Activated B cell treated with CpG ODN at 0.5 μM for 24 hours (primary cell): ENCODE measurements at regions not wholly inside any gene's neighbourhood (a gene's known extent, or its start where the extent isn't known, plus 50 kb on each side); places are given as distances from the start of the nearest gene placed in this dataset.

ENCODE experiments used
- ATAC-seq: fragments of 200-7000 bp; cut with Tn5 transposase; one replicate; pipeline ENCODE4 v1.10.0; 2021; ENCODE audit warnings: low read depth, mild to moderate bottlenecking, moderate library complexity
- CTCF ChIA-PET: fragments of 350-600 bp; sonication (Branson Sonifier 250); formaldehyde crosslinking; loops from one replicate; lab custom pipeline; 2021; ENCODE audit warnings: antibody characterized with exemption; lab: Charles Lee
- POLR2A ChIA-PET: fragments of 350-600 bp; sonication (Branson Sonifier 250); formaldehyde crosslinking; loops from one replicate; lab custom pipeline; 2021; ENCODE audit warnings: antibody characterized with exemption; lab: Charles Lee
- DNase-seq: peaks from one replicate; pipeline ENCODE4 v3.0.0; 2022
- H3K27ac Mint-ChIP-seq: one replicate; pipeline ENCODE4 v1.8.0; 2020; ENCODE audit warnings: mixed read lengths
- H3K27me3 Mint-ChIP-seq: one replicate; pipeline ENCODE4 v1.8.0; 2021; ENCODE audit warnings: mixed read lengths
- H3K36me3 Mint-ChIP-seq: one replicate; pipeline ENCODE4 v1.8.0; 2021; ENCODE audit warnings: low read depth, mixed read lengths
- H3K4me1 Mint-ChIP-seq: one replicate; pipeline ENCODE4 v1.8.0; 2021; ENCODE audit warnings: mixed read lengths
- H3K4me3 Mint-ChIP-seq: one replicate; pipeline ENCODE4 v1.8.0; 2020; ENCODE audit warnings: mild to moderate bottlenecking, mixed read lengths
- H3K9me3 Mint-ChIP-seq: one replicate; pipeline ENCODE4 v1.8.0; 2020; ENCODE audit warnings: mixed read lengths
- CTCF ChIP-seq: fragments of 200-600 bp; IDR thresholded peaks from one replicate; pipeline ENCODE4 v1.8.0; 2022; ENCODE audit warnings: antibody characterized with exemption, mild to moderate bottlenecking
- intact Hi-C: fragments of 100-400 bp; cut with micrococcal nuclease; formaldehyde crosslinking; loops from one replicate; pipeline ENCODE4 v1.15.1; 2024

GRCh38 chrX:11836284-11836683 is 78.2 kb downstream of the MSL3 start:
- no peak for DNase-seq
- CTCF ChIA-PET = no interaction called here
- POLR2A ChIA-PET = interaction anchor here (1.7 kb wide), 1 partner anchor 11 kb away, joined by 5 read pairs; no protein-coding TSS in a partner anchor
- H3K9me3 Mint-ChIP-seq = no peaks in the 10 kb centered on the region
- H3K27ac Mint-ChIP-seq = no peak overlapping the region
- no peak for TF ChIP-seq CTCF
- no peak for ATAC-seq
- no peak overlapping the region for H3K4me3 Mint-ChIP-seq
- no peaks in the 10 kb centered on the region for H3K27me3 Mint-ChIP-seq
- intact Hi-C loops = no loop called here
- no peaks in the 10 kb centered on the region for H3K36me3 Mint-ChIP-seq
- H3K4me1 Mint-ChIP-seq = peaks cover 3% of the 10 kb centered on the region

DNA sequence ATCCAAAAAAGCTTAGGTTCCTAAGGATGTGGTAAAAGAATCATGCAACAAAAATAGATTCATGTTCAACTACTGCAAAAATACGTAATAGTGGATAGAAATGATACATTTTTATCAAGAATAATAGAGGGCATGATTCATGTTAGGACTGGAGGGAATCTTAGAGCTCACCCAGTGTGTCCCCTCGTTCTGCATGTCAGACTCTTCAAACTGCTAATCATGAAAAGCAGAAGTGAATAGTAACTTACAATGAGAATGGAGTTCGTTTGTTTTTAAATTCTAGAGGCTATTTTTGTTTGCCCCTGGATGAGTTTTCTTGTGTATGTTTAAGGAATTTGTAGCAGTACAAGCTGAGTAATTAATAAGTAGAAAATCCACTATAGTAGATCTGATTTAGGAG is 79.4 kb downstream of the MSL3 start:
- Mint-ChIP-seq H3K4me3 (no peak overlapping the region), H3K36me3 (no peaks in the 10 kb centered on the region)
- TF ChIP-seq CTCF = no peak

GRCh38 chrX:11864171-11864570 is 106.1 kb downstream of the MSL3 start:
- no peaks in the 10 kb centered on the region for H3K4me1 Mint-ChIP-seq
- no peak for DNase-seq

More for the DNA sequence above, 79.4 kb downstream of the MSL3 start:
- no peak overlapping the region for H3K27ac Mint-ChIP-seq
- ChIA-PET POLR2A (interaction anchor here (1.0 to 1.7 kb wide), 2 partner anchors 12 to 13 kb away, joined by 3 to 5 read pairs; no protein-coding TSS in a partner anchor), CTCF (interaction anchor here (0.7 kb wide), 1 partner anchor 848 kb away, joined by 3 read pairs; no protein-coding TSS in a partner anchor)
- intact Hi-C loops = no loop called here
- no peaks in the 10 kb centered on the region for H3K9me3 Mint-ChIP-seq
- DNase-seq (no peak), ATAC-seq (peak; percentile 40)
- H3K4me1 Mint-ChIP-seq = peaks cover 3% of the 10 kb centered on the region
- no peaks in the 10 kb centered on the region for H3K27me3 Mint-ChIP-seq

GRCh38 chrX:11867610-11868345 is 109.7 kb downstream of the MSL3 start:
- no peak for ATAC-seq
- Mint-ChIP-seq H3K4me3 (no peak overlapping the region), H3K27ac (no peak overlapping the region), H3K36me3 (no peaks in the 10 kb centered on the region), H3K4me1 (no peaks in the 10 kb centered on the region), H3K9me3 (no peaks in the 10 kb centered on the region), H3K27me3 (peaks cover 3% of the 10 kb centered on the region)
- ChIA-PET POLR2A (no interaction called here), CTCF (no interaction called here)
- TF ChIP-seq CTCF = no peak
- intact Hi-C loops = no loop called here
- no peak for DNase-seq

More at GRCh38 chrX:11864171-11864570, 106.1 kb downstream of the MSL3 start:
- ChIA-PET CTCF (no interaction called here), POLR2A (no interaction called here)
- no peak overlapping the region for H3K4me3 Mint-ChIP-seq
- intact Hi-C loops = no loop called here
- TF ChIP-seq CTCF = no peak
- H3K27me3 Mint-ChIP-seq = peaks cover 3% of the 10 kb centered on the region
- H3K27ac Mint-ChIP-seq = no peak overlapping the region
- H3K9me3 Mint-ChIP-seq = no peaks in the 10 kb centered on the region
- ATAC-seq = no peak
- no peaks in the 10 kb centered on the region for H3K36me3 Mint-ChIP-seq

- H3K9me3 Mint-ChIP-seq = no peaks in the 10 kb centered on the region
- ChIA-PET CTCF (no interaction called here), POLR2A (no interaction called here)
- no peak for TF ChIP-seq CTCF
- ATAC-seq (no peak), DNase-seq (no peak)
- intact Hi-C loops = no loop called here
- H3K36me3 Mint-ChIP-seq = no peaks in the 10 kb centered on the region
- H3K27ac Mint-ChIP-seq = no peak overlapping the region
- H3K27me3 Mint-ChIP-seq = peaks cover 3% of the 10 kb centered on the region
- H3K4me3 Mint-ChIP-seq = no peak overlapping the region
- H3K4me1 Mint-ChIP-seq = no peaks in the 10 kb centered on the region
Observed at GRCh38 chrX:11870789-11871188, 112.8 kb downstream of the MSL3 start.
